ENCODE measurements at regions not wholly inside any gene's neighbourhood (a gene's known extent, or its start where the extent isn't known, plus 50 kb on each side); places are given as distances from the start of the nearest gene placed in this dataset.

DNA sequence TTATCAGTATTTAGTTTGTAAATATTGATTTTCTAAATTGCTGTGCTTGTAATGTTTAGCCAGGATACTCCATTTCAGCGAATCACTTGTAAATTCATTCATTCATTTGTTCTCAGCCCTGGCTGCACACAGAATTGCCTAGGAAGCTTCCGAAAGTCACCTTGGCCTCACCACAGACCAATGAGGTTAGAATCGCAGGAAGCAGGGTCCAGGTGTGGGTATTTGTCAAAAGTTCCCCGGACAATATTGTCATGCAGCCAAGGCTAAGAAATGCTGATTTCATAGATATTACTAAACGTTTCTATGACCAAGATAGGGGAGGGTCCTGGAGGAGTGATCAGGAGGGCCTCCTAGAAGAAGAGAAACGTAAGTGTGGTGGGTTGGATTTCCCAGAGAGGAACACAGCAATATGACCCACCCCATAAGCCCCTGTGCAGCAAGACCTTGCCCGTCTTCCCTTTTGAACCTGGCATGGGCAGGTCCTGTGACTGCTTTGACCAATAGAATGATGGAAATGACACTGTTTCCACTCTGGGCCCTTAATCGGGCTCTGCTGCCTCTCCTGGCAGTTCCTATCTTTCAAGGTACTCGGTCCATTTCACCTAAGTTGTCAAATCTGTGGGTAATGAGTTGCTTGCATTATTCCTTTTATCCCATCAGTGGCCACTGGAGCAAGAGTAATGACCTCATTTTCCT lies 238.7 kb downstream of the FOXL1 start:
- TF ChIP-seq POLR2AphosphoS5 (IDR thresholded peaks at IDR 0.05; ENCODE audit: low read depth, low read length), result no peak
- TF ChIP-seq TAF1 (IDR thresholded peaks at IDR 0.05; ENCODE audit: borderline replicate concordance, insufficient read depth, low read length), result no peak
- no peak for TF ChIP-seq SIN3A (IDR thresholded peaks at IDR 0.05; ENCODE audit: borderline replicate concordance, insufficient read depth, low read length)
- TF ChIP-seq FOXP2 (optimal IDR thresholded peaks at IDR 0.05; ENCODE audit: borderline replicate concordance, extremely low read depth, extremely low read length, insufficient read depth), result no peak
- TF ChIP-seq, protein P1, sequence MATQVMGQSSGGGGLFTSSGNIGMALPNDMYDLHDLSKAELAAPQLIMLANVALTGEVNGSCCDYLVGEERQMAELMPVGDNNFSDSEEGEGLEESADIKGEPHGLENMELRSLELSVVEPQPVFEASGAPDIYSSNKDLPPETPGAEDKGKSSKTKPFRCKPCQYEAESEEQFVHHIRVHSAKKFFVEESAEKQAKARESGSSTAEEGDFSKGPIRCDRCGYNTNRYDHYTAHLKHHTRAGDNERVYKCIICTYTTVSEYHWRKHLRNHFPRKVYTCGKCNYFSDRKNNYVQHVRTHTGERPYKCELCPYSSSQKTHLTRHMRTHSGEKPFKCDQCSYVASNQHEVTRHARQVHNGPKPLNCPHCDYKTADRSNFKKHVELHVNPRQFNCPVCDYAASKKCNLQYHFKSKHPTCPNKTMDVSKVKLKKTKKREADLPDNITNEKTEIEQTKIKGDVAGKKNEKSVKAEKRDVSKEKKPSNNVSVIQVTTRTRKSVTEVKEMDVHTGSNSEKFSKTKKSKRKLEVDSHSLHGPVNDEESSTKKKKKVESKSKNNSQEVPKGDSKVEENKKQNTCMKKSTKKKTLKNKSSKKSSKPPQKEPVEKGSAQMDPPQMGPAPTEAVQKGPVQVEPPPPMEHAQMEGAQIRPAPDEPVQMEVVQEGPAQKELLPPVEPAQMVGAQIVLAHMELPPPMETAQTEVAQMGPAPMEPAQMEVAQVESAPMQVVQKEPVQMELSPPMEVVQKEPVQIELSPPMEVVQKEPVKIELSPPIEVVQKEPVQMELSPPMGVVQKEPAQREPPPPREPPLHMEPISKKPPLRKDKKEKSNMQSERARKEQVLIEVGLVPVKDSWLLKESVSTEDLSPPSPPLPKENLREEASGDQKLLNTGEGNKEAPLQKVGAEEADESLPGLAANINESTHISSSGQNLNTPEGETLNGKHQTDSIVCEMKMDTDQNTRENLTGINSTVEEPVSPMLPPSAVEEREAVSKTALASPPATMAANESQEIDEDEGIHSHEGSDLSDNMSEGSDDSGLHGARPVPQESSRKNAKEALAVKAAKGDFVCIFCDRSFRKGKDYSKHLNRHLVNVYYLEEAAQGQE (IDR thresholded peaks at IDR 0.05; ENCODE audit: insufficient read depth in 1 of 2, low read depth in 2 of 2, low read length in 2 of 2), result no peak

DNA sequence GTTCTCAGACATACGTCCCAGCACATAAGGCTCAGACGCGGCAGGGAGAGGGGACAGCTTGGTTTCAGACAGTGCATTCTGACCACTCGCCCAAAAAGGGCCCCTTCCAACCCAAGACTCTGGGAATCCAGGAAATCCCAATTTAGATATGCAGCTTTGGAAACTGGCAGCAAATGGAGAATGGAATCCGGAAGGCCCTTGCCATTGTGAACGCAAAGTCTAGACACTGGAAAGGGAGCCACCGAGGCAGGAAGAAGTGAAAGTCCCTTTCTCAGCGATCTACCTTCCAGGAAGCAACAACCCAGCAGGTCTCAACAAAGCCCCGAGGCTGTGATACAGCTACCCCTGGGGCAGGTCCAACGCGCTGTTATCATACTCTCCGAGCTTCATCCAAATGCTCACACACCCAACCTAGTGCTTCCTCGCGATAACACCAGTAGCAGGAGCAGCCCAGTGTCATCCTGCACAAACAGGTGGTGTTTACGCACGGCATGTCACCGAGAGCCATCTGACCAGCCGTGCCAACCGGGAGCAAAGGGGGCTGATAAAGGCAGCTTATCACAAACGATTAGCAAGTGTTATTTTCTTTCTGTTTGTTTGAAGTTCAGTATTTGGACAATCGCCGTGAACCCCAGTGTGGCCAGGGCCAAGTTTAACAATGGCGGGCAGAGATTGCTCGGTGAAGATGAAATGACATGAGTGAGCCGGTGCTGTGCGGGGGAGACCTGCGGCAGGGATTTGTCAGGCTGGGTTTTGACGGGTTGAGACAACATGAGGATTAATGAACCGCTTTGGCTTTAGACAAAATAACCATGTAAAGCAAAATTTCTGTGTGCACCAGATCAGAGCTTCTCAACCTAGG lies 240.6 kb downstream of the FOXL1 start:
- TF ChIP-seq, protein P1 (IDR thresholded peaks at IDR 0.05; ENCODE audit: insufficient read depth in 1 of 2, low read depth in 2 of 2, low read length in 2 of 2), result no peak
- TF ChIP-seq TAF1 (IDR thresholded peaks at IDR 0.05; ENCODE audit: borderline replicate concordance, insufficient read depth, low read length), result no peak
- TF ChIP-seq SIN3A (IDR thresholded peaks at IDR 0.05; ENCODE audit: borderline replicate concordance, insufficient read depth, low read length), result no peak
- no peak for TF ChIP-seq FOXP2 (optimal IDR thresholded peaks at IDR 0.05; ENCODE audit: borderline replicate concordance, extremely low read depth, extremely low read length, insufficient read depth)
- no peak for TF ChIP-seq POLR2AphosphoS5 (IDR thresholded peaks at IDR 0.05; ENCODE audit: low read depth, low read length)

DNA sequence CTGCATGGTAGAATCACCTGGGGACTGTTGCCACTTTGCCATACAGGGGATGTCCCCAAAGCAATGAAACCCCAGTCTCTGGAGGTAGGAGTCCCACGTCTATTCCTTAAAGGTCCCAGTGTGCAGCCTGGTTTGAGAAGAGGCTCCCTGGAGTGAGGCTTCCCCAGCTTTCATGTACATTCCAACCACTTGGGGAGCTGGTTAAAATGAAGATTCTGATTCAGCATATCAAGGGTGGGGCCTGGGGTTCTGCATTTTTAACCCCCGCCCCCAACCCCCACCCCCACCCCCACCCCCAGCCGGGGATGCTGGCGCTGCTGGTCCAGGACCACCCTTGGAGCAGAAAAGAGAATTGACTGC lies 241.2 kb downstream of the FOXL1 start:
- TF ChIP-seq FOXP2 (optimal IDR thresholded peaks at IDR 0.05; ENCODE audit: borderline replicate concordance, extremely low read depth, extremely low read length, insufficient read depth), result no peak
- TF ChIP-seq POLR2AphosphoS5 (IDR thresholded peaks at IDR 0.05; ENCODE audit: low read depth, low read length), result no peak
- TF ChIP-seq, protein P1 (IDR thresholded peaks at IDR 0.05; ENCODE audit: insufficient read depth in 1 of 2, low read depth in 2 of 2, low read length in 2 of 2), result no peak

DNA sequence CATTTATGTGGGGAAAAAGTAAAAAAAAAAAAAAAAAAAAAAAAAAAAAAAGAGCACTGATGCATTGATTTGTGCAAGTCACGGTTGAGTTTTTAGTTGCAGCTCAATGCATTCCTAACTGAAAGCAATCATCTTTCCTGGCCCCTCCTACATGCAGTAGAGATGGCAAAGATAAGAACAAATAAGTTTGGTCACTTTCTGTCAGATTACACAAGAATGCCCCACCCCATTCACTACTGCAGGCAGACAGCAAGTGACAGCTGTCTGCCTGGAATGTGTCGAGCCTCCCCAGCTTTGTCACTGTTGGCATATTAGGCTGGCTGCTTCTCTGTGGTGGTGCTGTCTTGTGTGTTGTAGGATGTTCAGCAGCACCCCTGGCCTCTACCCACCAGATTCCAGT lies 243.5 kb downstream of the FOXL1 start:
- no peak for TF ChIP-seq FOXP2 (optimal IDR thresholded peaks at IDR 0.05; ENCODE audit: borderline replicate concordance, extremely low read depth, extremely low read length, insufficient read depth)
- TF ChIP-seq TAF1 (IDR thresholded peaks at IDR 0.05; ENCODE audit: borderline replicate concordance, insufficient read depth, low read length), result no peak
- TF ChIP-seq, protein P1 (IDR thresholded peaks at IDR 0.05; ENCODE audit: insufficient read depth in 1 of 2, low read depth in 2 of 2, low read length in 2 of 2), result no peak
- TF ChIP-seq SIN3A (IDR thresholded peaks at IDR 0.05; ENCODE audit: borderline replicate concordance, insufficient read depth, low read length), result no peak
